ENCODE measurements at regions not wholly inside any gene's neighbourhood (a gene's known extent, or its start where the extent isn't known, plus 50 kb on each side); places are given as distances from the start of the nearest gene placed in this dataset.

DNA sequence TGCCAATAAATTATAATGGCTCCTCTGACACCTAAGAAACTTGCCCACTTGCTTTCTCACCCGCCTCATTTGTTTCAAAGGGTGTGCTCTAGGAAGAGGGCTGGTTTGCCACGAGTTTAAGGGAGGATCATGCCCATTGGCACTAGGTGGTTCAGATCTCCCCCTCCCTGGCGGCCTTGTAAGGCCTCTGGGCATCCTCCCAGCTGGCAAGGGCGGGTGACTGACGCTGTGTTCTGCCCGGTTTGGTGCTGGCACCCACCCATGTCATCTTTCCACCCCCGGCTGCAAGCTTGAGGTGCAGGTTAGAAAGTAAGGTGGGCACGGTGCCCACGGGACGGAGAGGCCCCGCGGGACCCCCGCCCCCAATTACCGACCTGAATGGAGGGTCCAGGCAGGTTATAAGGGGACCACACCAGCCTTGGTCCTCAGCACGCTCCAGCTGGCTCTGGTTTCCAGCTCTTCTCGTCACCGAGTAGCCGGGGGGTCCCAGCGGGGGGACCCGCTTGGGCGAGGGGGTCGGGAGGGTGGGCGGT lies 90.4 kb downstream of the PTPRS start:
- Histone ChIP-seq H2BK12ac (ENCODE audit: low read length in 2 of 2) (no peak overlapping the region), H3K79me1 (replicated peaks; ENCODE audit: low read length, poor library complexity, severe bottlenecking) (peaks cover 5% of the 10 kb centered on the region), H2BK15ac (ENCODE audit: low read depth, poor library complexity, severe bottlenecking) (no peak overlapping the region), H4K8ac (ENCODE audit: low read length) (no peak overlapping the region), H2BK5ac (ENCODE audit: low read depth, low read length, poor library complexity, severe bottlenecking) (no peak overlapping the region), H4K91ac (ENCODE audit: low read length) (no peak overlapping the region), H3K4ac (ENCODE audit: low read depth in 1 of 2, low read length in 2 of 2) (no peak overlapping the region), H3K4me2 (ENCODE audit: low read length, poor library complexity, severe bottlenecking) (no peak overlapping the region), H3K14ac (ENCODE audit: low read length in 2 of 2) (no peak overlapping the region), H3K27me3 (ENCODE audit: control insufficient read depth in 1 of 2, insufficient read depth in 1 of 2, low read length in 2 of 2) (no peaks in the 10 kb centered on the region), H2AK5ac (ENCODE audit: low read length, severe bottlenecking) (no peak overlapping the region), H3K9ac (ENCODE audit: low read length) (no peak overlapping the region), H2BK120ac (ENCODE audit: low read depth, low read length) (no peak overlapping the region), H3K4me3 (ENCODE audit: insufficient read depth in 1 of 2, low read depth in 1 of 2, low read length in 2 of 2) (no peak overlapping the region), H3K23ac (ENCODE audit: low read length in 2 of 2) (no peak overlapping the region), H3K27ac (ENCODE audit: low read length, poor library complexity, severe bottlenecking) (no peak overlapping the region), H3K4me1 (ENCODE audit: control insufficient read depth, insufficient read depth, low read depth, low read length) (no peaks in the 10 kb centered on the region), H3K18ac (ENCODE audit: low read depth in 1 of 2, low read length in 2 of 2) (no peak overlapping the region), H3K9me3 (ENCODE audit: control insufficient read depth, low read length) (peaks cover 17% of the 10 kb centered on the region), H2AFZ (ENCODE audit: low read depth, low read length) (no peak overlapping the region), H3K36me3 (ENCODE audit: control insufficient read depth in 1 of 2, insufficient read depth in 2 of 2, low read depth in 1 of 2, low read length in 2 of 2) (peaks cover 34 to 50% of the 10 kb centered on the region in 2 experiments)
- WGBS: 95% methylated on average over 17 of the region's 23 CpGs
- DNase-seq: no peak

GRCh38 chr19:5249526-5249925 lies 91.1 kb downstream of the PTPRS start:
- H3K79me1 ChIP-seq (replicated peaks; ENCODE audit: low read length, poor library complexity, severe bottlenecking): peaks cover 5% of the 10 kb centered on the region
- H3K4me3 ChIP-seq (ENCODE audit: insufficient read depth in 1 of 2, low read depth in 1 of 2, low read length in 2 of 2): no peak overlapping the region
- H3K9ac ChIP-seq (ENCODE audit: low read length): no peak overlapping the region

GRCh38 chr19:5247957-5248705 lies 92.5 kb downstream of the PTPRS start:
- Histone ChIP-seq H3K4me3 (ENCODE audit: insufficient read depth in 1 of 2, low read depth in 1 of 2, low read length in 2 of 2) (no peak overlapping the region), H3K4me2 (ENCODE audit: low read length, poor library complexity, severe bottlenecking) (no peak overlapping the region), H3K79me1 (replicated peaks; ENCODE audit: low read length, poor library complexity, severe bottlenecking) (peaks cover 5% of the 10 kb centered on the region), H3K18ac (ENCODE audit: low read depth in 1 of 2, low read length in 2 of 2) (no peak overlapping the region), H2AFZ (ENCODE audit: low read depth, low read length) (no peak overlapping the region), H3K4ac (ENCODE audit: low read depth in 1 of 2, low read length in 2 of 2) (no peak overlapping the region), H2AK5ac (ENCODE audit: low read length, severe bottlenecking) (no peak overlapping the region), H3K36me3 (ENCODE audit: control insufficient read depth in 1 of 2, insufficient read depth in 2 of 2, low read depth in 1 of 2, low read length in 2 of 2) (peaks cover 34 to 54% of the 10 kb centered on the region in 2 experiments), H3K23ac (ENCODE audit: low read length in 2 of 2) (no peak overlapping the region), H2BK12ac (ENCODE audit: low read length in 2 of 2) (no peak overlapping the region), H2BK15ac (ENCODE audit: low read depth, poor library complexity, severe bottlenecking) (no peak overlapping the region), H4K8ac (ENCODE audit: low read length) (no peak overlapping the region), H2BK5ac (ENCODE audit: low read depth, low read length, poor library complexity, severe bottlenecking) (peak overlapping the region; percentile 46), H3K9me3 (ENCODE audit: control insufficient read depth, low read length) (peaks cover 8% of the 10 kb centered on the region), H3K4me1 (ENCODE audit: control insufficient read depth, insufficient read depth, low read depth, low read length) (no peaks in the 10 kb centered on the region), H3K27ac (ENCODE audit: low read length, poor library complexity, severe bottlenecking) (no peak overlapping the region), H2BK120ac (ENCODE audit: low read depth, low read length) (no peak overlapping the region), H4K91ac (ENCODE audit: low read length) (no peak overlapping the region), H3K14ac (ENCODE audit: low read length in 2 of 2) (no peak overlapping the region), H3K27me3 (ENCODE audit: control insufficient read depth in 1 of 2, insufficient read depth in 1 of 2, low read length in 2 of 2) (no peaks in the 10 kb centered on the region), H3K9ac (ENCODE audit: low read length) (no peak overlapping the region)
- WGBS: 94% methylated on average over 16 of the region's 25 CpGs
- no peak for DNase-seq

More at GRCh38 chr19:5249526-5249925, 91.1 kb downstream of the PTPRS start:
- no peak overlapping the region for H3K4ac ChIP-seq (ENCODE audit: low read depth in 1 of 2, low read length in 2 of 2)
- no peak overlapping the region for H2BK5ac ChIP-seq (ENCODE audit: low read depth, low read length, poor library complexity, severe bottlenecking)
- no peak overlapping the region for H4K8ac ChIP-seq (ENCODE audit: low read length)
- H2AK5ac ChIP-seq (ENCODE audit: low read length, severe bottlenecking): no peak overlapping the region
- H4K91ac ChIP-seq (ENCODE audit: low read length): no peak overlapping the region
- peaks cover 10% of the 10 kb centered on the region for H3K9me3 ChIP-seq (ENCODE audit: control insufficient read depth, low read length)
- no peak overlapping the region for H2BK120ac ChIP-seq (ENCODE audit: low read depth, low read length)
- H3K14ac ChIP-seq (ENCODE audit: low read length in 2 of 2): no peak overlapping the region
- H3K4me1 ChIP-seq (ENCODE audit: control insufficient read depth, insufficient read depth, low read depth, low read length): no peaks in the 10 kb centered on the region
- no peak overlapping the region for H2BK15ac ChIP-seq (ENCODE audit: low read depth, poor library complexity, severe bottlenecking)
- H3K36me3 ChIP-seq (ENCODE audit: control insufficient read depth in 1 of 2, insufficient read depth in 2 of 2, low read depth in 1 of 2, low read length in 2 of 2): peaks cover 27 to 45% of the 10 kb centered on the region in 2 experiments
- H3K27ac ChIP-seq (ENCODE audit: low read length, poor library complexity, severe bottlenecking): no peak overlapping the region
- H3K18ac ChIP-seq (ENCODE audit: low read depth in 1 of 2, low read length in 2 of 2): no peak overlapping the region
- H2AFZ ChIP-seq (ENCODE audit: low read depth, low read length): no peak overlapping the region
- DNase-seq: no peak
- no peaks in the 10 kb centered on the region for H3K27me3 ChIP-seq (ENCODE audit: control insufficient read depth in 1 of 2, insufficient read depth in 1 of 2, low read length in 2 of 2)
- WGBS: 92% methylated on average over 2 of the region's 3 CpGs
- H2BK12ac ChIP-seq (ENCODE audit: low read length in 2 of 2): no peak overlapping the region
- no peak overlapping the region for H3K23ac ChIP-seq (ENCODE audit: low read length in 2 of 2)
- no peak overlapping the region for H3K4me2 ChIP-seq (ENCODE audit: low read length, poor library complexity, severe bottlenecking)

DNA sequence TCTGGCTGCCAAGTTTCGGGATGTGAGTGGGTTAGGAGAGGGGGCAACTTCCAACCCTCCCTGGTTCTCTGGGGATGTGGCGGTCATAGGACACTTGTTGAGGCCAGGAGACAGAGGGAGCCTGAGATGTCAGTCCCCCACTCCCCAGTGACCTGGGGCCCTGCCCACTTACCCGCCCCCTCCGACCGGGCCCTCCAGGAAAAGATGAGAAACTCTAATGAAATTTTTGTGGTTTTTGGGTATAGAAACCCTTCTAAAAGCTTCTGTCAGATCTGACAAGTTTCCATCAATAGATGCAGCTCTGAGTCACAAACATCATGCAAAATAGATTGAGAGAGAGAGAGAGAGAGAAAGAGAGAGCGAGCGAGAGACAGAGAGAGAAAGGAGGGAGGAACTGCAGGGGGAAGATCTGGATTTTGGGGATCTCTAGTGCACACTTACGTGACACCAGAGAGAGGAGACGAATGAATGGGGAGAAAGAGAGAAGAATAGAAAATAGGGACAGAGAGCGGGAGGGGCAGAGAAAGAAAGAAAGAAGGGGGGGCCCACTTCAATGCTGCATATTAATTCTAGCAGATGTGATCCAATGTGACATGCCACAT lies 94.0 kb downstream of the PTPRS start:
- Histone ChIP-seq H3K79me1 (replicated peaks; ENCODE audit: low read length, poor library complexity, severe bottlenecking) (peaks cover 4% of the 10 kb centered on the region), H2BK5ac (ENCODE audit: low read depth, low read length, poor library complexity, severe bottlenecking) (no peak overlapping the region), H4K8ac (ENCODE audit: low read length) (no peak overlapping the region), H3K9me3 (ENCODE audit: control insufficient read depth, low read length) (peaks cover 8% of the 10 kb centered on the region), H3K4ac (ENCODE audit: low read depth in 1 of 2, low read length in 2 of 2) (no peak overlapping the region), H3K23ac (ENCODE audit: low read length in 2 of 2) (no peak overlapping the region), H3K4me3 (ENCODE audit: insufficient read depth in 1 of 2, low read depth in 1 of 2, low read length in 2 of 2) (no peak overlapping the region), H2BK12ac (ENCODE audit: low read length in 2 of 2) (no peak overlapping the region), H3K18ac (ENCODE audit: low read depth in 1 of 2, low read length in 2 of 2) (no peak overlapping the region), H2AFZ (ENCODE audit: low read depth, low read length) (no peak overlapping the region), H2BK15ac (ENCODE audit: low read depth, poor library complexity, severe bottlenecking) (peak overlapping the region; percentile 62), H3K27me3 (ENCODE audit: control insufficient read depth in 1 of 2, insufficient read depth in 1 of 2, low read length in 2 of 2) (no peaks in the 10 kb centered on the region), H3K4me2 (ENCODE audit: low read length, poor library complexity, severe bottlenecking) (no peak overlapping the region), H3K4me1 (ENCODE audit: control insufficient read depth, insufficient read depth, low read depth, low read length) (no peaks in the 10 kb centered on the region), H2AK5ac (ENCODE audit: low read length, severe bottlenecking) (no peak overlapping the region), H3K14ac (ENCODE audit: low read length in 2 of 2) (no peak overlapping the region), H3K9ac (ENCODE audit: low read length) (no peak overlapping the region), H3K27ac (ENCODE audit: low read length, poor library complexity, severe bottlenecking) (no peak overlapping the region), H2BK120ac (ENCODE audit: low read depth, low read length) (no peak overlapping the region), H4K91ac (ENCODE audit: low read length) (no peak overlapping the region), H3K36me3 (ENCODE audit: control insufficient read depth in 1 of 2, insufficient read depth in 2 of 2, low read depth in 1 of 2, low read length in 2 of 2) (peaks cover 34 to 59% of the 10 kb centered on the region in 2 experiments)
- WGBS: 97% methylated on average over 7 of the region's 10 CpGs
- DNase-seq: no peak

All from mesenchymal stem cell (in vitro differentiated cells and primary cell).